ENCODE measurements at regions not wholly inside any gene's neighbourhood (a gene's known extent, or its start where the extent isn't known, plus 50 kb on each side); places are given as distances from the start of the nearest gene placed in this dataset.

GRCh38 chr1:192889082-192889481 lies 80.2 kb downstream of the RGS2 start:
- WGBS (ENCODE audit: low lambda C conversion rate) = 81% methylated on average over 4 of the region's 4 CpGs
- POLR2A ChIA-PET = no interaction called here
- peaks cover 0 to 6% of the 10 kb centered on the region in 2 experiments; a peak in 2 of 4 replicates for H3K4me1 ChIP-seq (ENCODE audit: control insufficient read depth in 1 of 2, insufficient read depth in 2 of 2, low read depth in 1 of 2, low read length in 1 of 2)

GRCh38 chr1:192890134-192890533 lies 81.3 kb downstream of the RGS2 start:
- H3K79me2 ChIP-seq (ENCODE audit: insufficient read depth) = no peaks in the 10 kb centered on the region
- CTCF ChIA-PET = interaction anchor here (0.6 kb wide), 1 partner anchor 27 kb away, joined by 3 read pairs; no protein-coding TSS in a partner anchor
- H3K4me1 ChIP-seq (ENCODE audit: control insufficient read depth in 1 of 2, insufficient read depth in 2 of 2, low read depth in 1 of 2, low read length in 1 of 2) = peaks cover 0 to 6% of the 10 kb centered on the region in 2 experiments; a peak in 2 of 4 replicates
- POLR2A ChIA-PET = no interaction called here
- no peaks in the 10 kb centered on the region for H3K27me3 ChIP-seq (ENCODE audit: insufficient read depth)
- TF ChIP-seq FOSL2 (IDR thresholded peaks at IDR 0.05; ENCODE audit: borderline replicate concordance, low read depth) (no peak), POLR2AphosphoS5 (IDR thresholded peaks at IDR 0.05; ENCODE audit: low read depth, low read length) (no peak), RXRA (IDR thresholded peaks at IDR 0.05; ENCODE audit: borderline replicate concordance, low read depth) (no peak), EZH2phosphoT487 (IDR thresholded peaks at IDR 0.05; ENCODE audit: borderline replicate concordance, low read depth) (no peak), JUND (IDR thresholded peaks at IDR 0.05) (no peak), NFIC (IDR thresholded peaks at IDR 0.05; ENCODE audit: borderline replicate concordance) (no peak), YY1 (IDR thresholded peaks at IDR 0.05; ENCODE audit: low read depth) (no peak), MXI1 (IDR thresholded peaks at IDR 0.05; ENCODE audit: low read depth, low read length) (no peak), ELF1 (IDR thresholded peaks at IDR 0.05) (no peak), RFX5 (IDR thresholded peaks at IDR 0.05; ENCODE audit: low read length) (no peak), TAF1 (IDR thresholded peaks at IDR 0.05; ENCODE audit: borderline replicate concordance, low read depth, low read length) (no peak), FOXM1 (IDR thresholded peaks at IDR 0.05; ENCODE audit: low read depth) (no peak)
- H2AFZ ChIP-seq (ENCODE audit: low read depth) = no peak overlapping the region
- H3K4me3 ChIP-seq (ENCODE audit: low read depth in 2 of 2, low read length in 1 of 2) = no peak overlapping the region
- no peaks in the 10 kb centered on the region for H3K9me3 ChIP-seq
- H3K9ac ChIP-seq = no peak overlapping the region
- H3K9me2 ChIP-seq = no peaks in the 10 kb centered on the region
- no peaks in the 10 kb centered on the region for H3K36me3 ChIP-seq (replicated peaks in 1 of 2; ENCODE audit: control insufficient read depth in 1 of 2, insufficient read depth in 2 of 2, low read length in 1 of 2)
- H3K27ac ChIP-seq (ENCODE audit: low read depth in 2 of 2, low read length in 1 of 2) = no peak overlapping the region
- DNase-seq = no peak
- no peaks in the 10 kb centered on the region for H3F3A ChIP-seq (replicated peaks; ENCODE audit: insufficient read depth)
- 70% methylated on average over 3 of the region's 3 CpGs for WGBS (ENCODE audit: low lambda C conversion rate)
- H3K4me2 ChIP-seq = no peak overlapping the region
- H4K20me1 ChIP-seq (ENCODE audit: insufficient read depth) = no peaks in the 10 kb centered on the region

More at GRCh38 chr1:192889082-192889481, 80.2 kb downstream of the RGS2 start:
- no peaks in the 10 kb centered on the region for H3F3A ChIP-seq (replicated peaks; ENCODE audit: insufficient read depth)
- H3K4me2 ChIP-seq = no peak overlapping the region
- no peak overlapping the region for H2AFZ ChIP-seq (ENCODE audit: low read depth)
- H3K9me2 ChIP-seq = no peaks in the 10 kb centered on the region
- no peaks in the 10 kb centered on the region for H3K36me3 ChIP-seq (replicated peaks in 1 of 2; ENCODE audit: control insufficient read depth in 1 of 2, insufficient read depth in 2 of 2, low read length in 1 of 2)
- CTCF ChIA-PET = no interaction called here
- H3K9ac ChIP-seq = no peak overlapping the region
- H3K9me3 ChIP-seq = no peaks in the 10 kb centered on the region
- TF ChIP-seq YY1 (IDR thresholded peaks at IDR 0.05; ENCODE audit: low read depth) (no peak), SMC3 (IDR thresholded peaks at IDR 0.05; ENCODE audit: low read depth, low read length) (no peak)
- no peaks in the 10 kb centered on the region for H4K20me1 ChIP-seq (ENCODE audit: insufficient read depth)
- no peak overlapping the region for H3K27ac ChIP-seq (ENCODE audit: low read depth in 2 of 2, low read length in 1 of 2)
- H3K4me3 ChIP-seq (ENCODE audit: low read depth in 2 of 2, low read length in 1 of 2) = no peak overlapping the region
- no peaks in the 10 kb centered on the region for H3K79me2 ChIP-seq (ENCODE audit: insufficient read depth)
- no peaks in the 10 kb centered on the region for H3K27me3 ChIP-seq (ENCODE audit: insufficient read depth)
- no peak for DNase-seq

GRCh38 chr1:192892934-192893333 lies 84.1 kb downstream of the RGS2 start:
- Histone ChIP-seq H3K27me3 (ENCODE audit: insufficient read depth) (no peaks in the 10 kb centered on the region), H3K4me1 (ENCODE audit: control insufficient read depth in 1 of 2, insufficient read depth in 2 of 2, low read depth in 1 of 2, low read length in 1 of 2) (no peaks in the 10 kb centered on the region; a peak in 1 of 4 replicates), H3K4me2 (no peak overlapping the region), H2AFZ (ENCODE audit: low read depth) (no peak overlapping the region), H3K9me3 (no peaks in the 10 kb centered on the region), H3K9me2 (no peaks in the 10 kb centered on the region), H3K27ac (ENCODE audit: low read depth in 2 of 2, low read length in 1 of 2) (no peak overlapping the region), H3K36me3 (replicated peaks in 1 of 2; ENCODE audit: control insufficient read depth in 1 of 2, insufficient read depth in 2 of 2, low read length in 1 of 2) (no peaks in the 10 kb centered on the region), H3K4me3 (ENCODE audit: low read depth in 2 of 2, low read length in 1 of 2) (no peak overlapping the region), H4K20me1 (ENCODE audit: insufficient read depth) (no peaks in the 10 kb centered on the region), H3F3A (replicated peaks; ENCODE audit: insufficient read depth) (no peaks in the 10 kb centered on the region), H3K9ac (no peak overlapping the region), H3K79me2 (ENCODE audit: insufficient read depth) (no peaks in the 10 kb centered on the region)
- 23% methylated on average over 1 of the region's 1 CpG for WGBS (ENCODE audit: low lambda C conversion rate)
- POLR2A ChIA-PET = no interaction called here
- DNase-seq = no peak
- CTCF ChIA-PET = no interaction called here
- TF ChIP-seq FOXM1 (IDR thresholded peaks at IDR 0.05; ENCODE audit: low read depth) (no peak), USF2 (IDR thresholded peaks at IDR 0.05; ENCODE audit: borderline replicate concordance, low read depth, low read length) (no peak), POLR2AphosphoS5 (IDR thresholded peaks at IDR 0.05; ENCODE audit: low read depth, low read length) (no peak), JUND (IDR thresholded peaks at IDR 0.05) (no peak), MXI1 (IDR thresholded peaks at IDR 0.05; ENCODE audit: low read depth, low read length) (no peak), IRF3 (IDR thresholded peaks at IDR 0.05; ENCODE audit: low read depth, low read length) (no peak), USF1 (IDR thresholded peaks at IDR 0.05; ENCODE audit: borderline replicate concordance, low read depth) (no peak), SIN3A (IDR thresholded peaks at IDR 0.05; ENCODE audit: borderline replicate concordance, low read depth, low read length) (no peak), RXRA (IDR thresholded peaks at IDR 0.05; ENCODE audit: borderline replicate concordance, low read depth) (no peak), EZH2phosphoT487 (IDR thresholded peaks at IDR 0.05; ENCODE audit: borderline replicate concordance, low read depth) (no peak), CHD2 (IDR thresholded peaks at IDR 0.05; ENCODE audit: low read length, partially characterized antibody) (no peak), TCF12 (IDR thresholded peaks at IDR 0.05) (no peak)
- TF ChIP-seq, protein P1, sequence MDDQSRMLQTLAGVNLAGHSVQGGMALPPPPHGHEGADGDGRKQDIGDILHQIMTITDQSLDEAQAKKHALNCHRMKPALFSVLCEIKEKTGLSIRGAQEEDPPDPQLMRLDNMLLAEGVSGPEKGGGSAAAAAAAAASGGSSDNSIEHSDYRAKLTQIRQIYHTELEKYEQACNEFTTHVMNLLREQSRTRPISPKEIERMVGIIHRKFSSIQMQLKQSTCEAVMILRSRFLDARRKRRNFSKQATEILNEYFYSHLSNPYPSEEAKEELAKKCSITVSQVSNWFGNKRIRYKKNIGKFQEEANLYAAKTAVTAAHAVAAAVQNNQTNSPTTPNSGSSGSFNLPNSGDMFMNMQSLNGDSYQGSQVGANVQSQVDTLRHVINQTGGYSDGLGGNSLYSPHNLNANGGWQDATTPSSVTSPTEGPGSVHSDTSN (IDR thresholded peaks at IDR 0.05) = no peak
